HepG2 (cell line): ENCODE measurements at regions not wholly inside any gene's neighbourhood (a gene's known extent, or its start where the extent isn't known, plus 50 kb on each side); places are given as distances from the start of the nearest gene placed in this dataset.

ENCODE experiments used
- AKNA ChIP-seq: sonication (generic); formaldehyde crosslinking; IDR thresholded peaks from 2 replicates; pipeline ENCODE4 v1.4.0; 2020; ENCODE audit warnings: missing genetic modification reagents, borderline replicate concordance
- ATM ChIP-seq: fragments of 450-650 bp; IDR thresholded peaks from 2 replicates; pipeline ENCODE4 v1.7.1; 2017; ENCODE audit warnings: mild to moderate bottlenecking, borderline replicate concordance
- CBX5 ChIP-seq: sonication (generic); formaldehyde crosslinking; IDR thresholded peaks from 2 replicates; pipeline ENCODE4 v1.4.0; 2020; ENCODE audit warnings: missing genetic modification reagents, borderline replicate concordance
- FOSL2 ChIP-seq: sonication (generic); formaldehyde crosslinking; IDR thresholded peaks from 2 replicates; pipeline ENCODE4 v1.4.0; 2020; ENCODE audit warnings: missing genetic modification reagents
- FOXM1 ChIP-seq: sonication (generic); formaldehyde crosslinking; IDR thresholded peaks from 2 replicates; pipeline ENCODE4 v1.5.0; 2020; ENCODE audit warnings: missing genetic modification reagents
- HOXD1 ChIP-seq: sonication (generic); formaldehyde crosslinking; IDR thresholded peaks from 2 replicates; pipeline ENCODE4 v1.5.0; 2020; ENCODE audit warnings: missing genetic modification reagents
- KDM2A ChIP-seq: sonication (generic); formaldehyde crosslinking; IDR thresholded peaks from 2 replicates; pipeline ENCODE4 v1.4.0; 2020; ENCODE audit warnings: low read depth, missing genetic modification reagents, borderline replicate concordance
- NFATC3 ChIP-seq: sonication (generic); formaldehyde crosslinking; IDR thresholded peaks from 2 replicates; pipeline ENCODE4 v1.5.1; 2020; ENCODE audit warnings: mild to moderate bottlenecking, missing genetic modification reagents
- PBX2 ChIP-seq: IDR thresholded peaks from 2 replicates; pipeline ENCODE4 v1.6.1; 2016; ENCODE audit warnings: control low read depth
- POLR2G ChIP-seq: fragments of 200-400 bp; formaldehyde crosslinking; IDR thresholded peaks from 2 replicates; pipeline ENCODE4 v1.6.1; 2018; ENCODE audit warnings: mild to moderate bottlenecking, low read depth, low read length, moderate library complexity
- RNF219 ChIP-seq: sonication (generic); formaldehyde crosslinking; IDR thresholded peaks from 2 replicates; pipeline ENCODE4 v1.5.0; 2020; ENCODE audit warnings: mild to moderate bottlenecking, missing genetic modification reagents
- RXRA ChIP-seq: sonication (generic); formaldehyde crosslinking; IDR thresholded peaks from 2 replicates; pipeline ENCODE4 v1.5.1; 2020; ENCODE audit warnings: missing genetic modification reagents
- SIN3B ChIP-seq: fragments of 150-350 bp; IDR thresholded peaks from 2 replicates; pipeline ENCODE4 v1.6.1; 2014; ENCODE audit warnings: low read length
- SRF ChIP-seq: IDR thresholded peaks from 2 replicates; pipeline ENCODE4 v1.6.1; 2011; ENCODE audit warnings: mild to moderate bottlenecking, low read depth, low read length, moderate library complexity
- TMF1 ChIP-seq: sonication (generic); formaldehyde crosslinking; IDR thresholded peaks from 2 replicates; pipeline ENCODE4 v1.8.1; 2022; ENCODE audit warnings: low read depth, missing genetic modification reagents
- ZNF30 ChIP-seq: sonication (generic); formaldehyde crosslinking; IDR thresholded peaks from 2 replicates; pipeline ENCODE4 v1.5.0; 2020; ENCODE audit warnings: mild to moderate bottlenecking, missing genetic modification reagents
- ZNF326 ChIP-seq: sonication (generic); formaldehyde crosslinking; IDR thresholded peaks from 2 replicates; pipeline ENCODE4 v1.4.0; 2020; ENCODE audit warnings: missing genetic modification reagents, borderline replicate concordance
- ZNF343 ChIP-seq: sonication (generic); formaldehyde crosslinking; IDR thresholded peaks from 2 replicates; pipeline ENCODE4 v1.4.0; 2020; ENCODE audit warnings: mild to moderate bottlenecking, missing genetic modification reagents
- ZSCAN30 ChIP-seq: sonication (generic); formaldehyde crosslinking; IDR thresholded peaks from 2 replicates; pipeline ENCODE4 v1.5.0; 2020; ENCODE audit warnings: mild to moderate bottlenecking, missing genetic modification reagents

- no peak for TF ChIP-seq AKNA (CRISPR knock-in tag)
- no peak for TF ChIP-seq RXRA (CRISPR knock-in tag)
- TF ChIP-seq SRF: no peak
- TF ChIP-seq POLR2G: no peak
- no peak for TF ChIP-seq NFATC3 (CRISPR knock-in tag)
- peak; percentile 76 for TF ChIP-seq FOSL2
- TF ChIP-seq ATM: no peak
- no peak for TF ChIP-seq ZNF343
- TF ChIP-seq CBX5 (CRISPR knock-in tag): no peak
- no peak for TF ChIP-seq TMF1 (CRISPR knock-in tag)
- no peak for TF ChIP-seq PBX2 (CRISPR knock-in tag)
- TF ChIP-seq SIN3B: no peak
- TF ChIP-seq ZSCAN30 (CRISPR knock-in tag): no peak
- TF ChIP-seq ZNF326 (CRISPR knock-in tag): no peak
- TF ChIP-seq ZNF30 (CRISPR knock-in tag): no peak
- no peak for TF ChIP-seq FOXM1 (CRISPR knock-in tag)
- no peak for TF ChIP-seq RNF219 (CRISPR knock-in tag)
- no peak for TF ChIP-seq HOXD1 (CRISPR knock-in tag)
- TF ChIP-seq KDM2A (CRISPR knock-in tag): no peak
These were observed 129.9 kb upstream of the TGFBR2 start (continued) for GRCh38 chr3:30476368-30477084.
